NCI-H2171 (cell line): ENCODE measurements at regions not wholly inside any gene's neighbourhood (a gene's known extent, or its start where the extent isn't known, plus 50 kb on each side); places are given as distances from the start of the nearest gene placed in this dataset.
A peak's percentile ranks its signal among the peaks of the same experiment; 100 is the strongest.
"Not testable (repeated sequence)": the region's sequence is repeated elsewhere in the genome, so short reads cannot be mapped to it uniquely, and the experiment has no call there.

Source experiments
- DNase-seq: peaks from one replicate; lab custom pipeline; 2025; lab: John Stamatoyannopoulos, UW

- DNase-seq: no peak
These were observed 128.2 kb downstream of the SLC7A11 start for GRCh38 chr4:138113819-138114400.

- DNase-seq: not testable (repeated sequence)
These were observed 129.3 kb downstream of the SLC7A11 start for GRCh38 chr4:138112890-138113289.

- DNase-seq: no peak
These were observed 129.8 kb downstream of the SLC7A11 start for GRCh38 chr4:138112389-138112788.

GRCh38 chr4:138111462-138112000, 130.6 kb downstream of the SLC7A11 start:
- DNase-seq: no peak

- DNase-seq: no peak
These were observed 131.3 kb downstream of the SLC7A11 start for GRCh38 chr4:138110815-138111214.

GRCh38 chr4:138107023-138107422, 135.1 kb downstream of the SLC7A11 start:
- DNase-seq: no peak

GRCh38 chr4:138105331-138105730, 136.8 kb downstream of the SLC7A11 start:
- no peak for DNase-seq

GRCh38 chr4:138104284-138104680, 137.9 kb downstream of the SLC7A11 start:
- no peak for DNase-seq

GRCh38 chr4:138103597-138104283, 138.4 kb downstream of the SLC7A11 start:
- no peak for DNase-seq

GRCh38 chr4:138099385-138099784, 142.8 kb downstream of the SLC7A11 start:
- no peak for DNase-seq

GRCh38 chr4:138097912-138098600, 144.1 kb downstream of the SLC7A11 start:
- DNase-seq: peak; percentile 6

GRCh38 chr4:138096384-138097062, 145.6 kb downstream of the SLC7A11 start:
- no peak for DNase-seq

- no peak for DNase-seq
These were observed 146.8 kb downstream of the SLC7A11 start for GRCh38 chr4:138095378-138095777.

GRCh38 chr4:138092060-138092459, 150.1 kb downstream of the SLC7A11 start:
- no peak for DNase-seq

- no peak for DNase-seq
These were observed 151.1 kb downstream of the SLC7A11 start for GRCh38 chr4:138090918-138091676.

GRCh38 chr4:138090150-138090917, 151.8 kb downstream of the SLC7A11 start:
- DNase-seq: no peak

- DNase-seq: no peak
These were observed 153.5 kb downstream of the SLC7A11 start for GRCh38 chr4:138088449-138089208.

GRCh38 chr4:138087066-138087719, 155.0 kb downstream of the SLC7A11 start:
- no peak for DNase-seq

GRCh38 chr4:138086611-138087041, 155.5 kb downstream of the SLC7A11 start:
- DNase-seq: no peak
